Loucy (cell line): ENCODE measurements at regions not wholly inside any gene's neighbourhood (a gene's known extent, or its start where the extent isn't known, plus 50 kb on each side); places are given as distances from the start of the nearest gene placed in this dataset.

ENCODE experiments used
- CTCF ChIP-seq: fragments of 200-600 bp; sonication (generic); conservative IDR thresholded peaks from 2 replicates; pipeline ENCODE4 v1.5.1; 2014; ENCODE audit warnings: mild to moderate bottlenecking, antibody characterized with exemption, low read length
- EZH2phosphoT487 ChIP-seq: fragments of 200-600 bp; IDR thresholded peaks from 2 replicates; pipeline ENCODE4 v1.6.1; 2018; ENCODE audit warnings: antibody characterized with exemption, mild to moderate bottlenecking, moderate library complexity, borderline replicate concordance

- TF ChIP-seq CTCF (no peak), EZH2phosphoT487 (no peak)
Measured at GRCh38 chr22:44412136-44412731, 85.8 kb downstream of the RTL6 start.
